Liver (tissue), 8 donors: ENCODE measurements at regions not wholly inside any gene's neighbourhood (a gene's known extent, or its start where the extent isn't known, plus 50 kb on each side); places are given as distances from the start of the nearest gene placed in this dataset.

Experiments used
- DNase-seq: peaks from one replicate; pipeline ENCODE4 v3.0.0-alpha.2; 2017; ENCODE audit warnings: low spot score
- H3K27ac ChIP-seq, 2 donors: one replicate each; pipeline ENCODE4 v1.7.0; 2013; ENCODE audit warnings: inconsistent platforms in 2 of 2, low read length in 2 of 2, control low read depth in 1 of 2, low read depth in 1 of 2, mild to moderate bottlenecking in 1 of 2
- H3K27me3 ChIP-seq, 4 donors: one replicate each; pipeline versions ENCODE4 v1.6.1 to v1.7.0; 2013; ENCODE audit warnings: low read length in 3 of 4, inconsistent platforms in 1 of 4, mild to moderate bottlenecking in 1 of 4, moderate library complexity in 1 of 4; ENCODE audit not compliant: control insufficient read depth in 4 of 4, insufficient read depth in 4 of 4
- H3K36me3 ChIP-seq, 4 donors: one replicate each; pipeline versions ENCODE4 v1.6.1 to v1.7.0; 2013; ENCODE audit warnings: low read length in 3 of 4, mild to moderate bottlenecking in 3 of 4, low read depth in 1 of 4, moderate library complexity in 1 of 4; ENCODE audit not compliant: control insufficient read depth in 4 of 4, insufficient read depth in 3 of 4
- H3K4me1 ChIP-seq, 4 donors: one replicate each; pipeline versions ENCODE4 v1.6.1 to v1.7.0; 2013; ENCODE audit warnings: low read length in 3 of 4, mild to moderate bottlenecking in 3 of 4, moderate library complexity in 1 of 4; ENCODE audit not compliant: control insufficient read depth in 4 of 4, insufficient read depth in 4 of 4
- H3K4me3 ChIP-seq, 3 donors: one replicate each; pipeline versions ENCODE4 v1.6.1 to v1.7.0; 2013; ENCODE audit warnings: low read length in 3 of 3, control low read depth in 1 of 3, low read depth in 1 of 3, mild to moderate bottlenecking in 1 of 3
- H3K9ac ChIP-seq, 2 donors: one replicate each; pipeline ENCODE4 v1.7.0; 2013; ENCODE audit warnings: low read length in 2 of 2, mild to moderate bottlenecking in 2 of 2, moderate library complexity in 2 of 2, control low read depth in 1 of 2, low read depth in 1 of 2
- H3K9me3 ChIP-seq, 4 donors: one replicate each; pipeline versions ENCODE4 v1.6.1 to v1.7.0; 2013; ENCODE audit warnings: low read length in 3 of 4; ENCODE audit not compliant: control insufficient read depth in 4 of 4
- EGR1 ChIP-seq, 2 donors: IDR thresholded peaks; 2 replicates each; pipeline ENCODE4 v1.6.1; 2016 to 2018; ENCODE audit warnings: antibody characterized with exemption in 2 of 2, low read depth in 2 of 2
- FOXA1 ChIP-seq: IDR thresholded peaks from 2 replicates; pipeline ENCODE4 v1.6.1; 2016; ENCODE audit warnings: antibody characterized with exemption
- FOXA2 ChIP-seq: IDR thresholded peaks from 2 replicates; pipeline ENCODE4 v1.6.1; 2016; ENCODE audit warnings: antibody characterized with exemption
- GABPA ChIP-seq, 2 donors: IDR thresholded peaks in 1 of 2; conservative IDR thresholded peaks in 1 of 2; 2 replicates each; pipeline ENCODE4 v1.6.1; 2016; ENCODE audit warnings: antibody characterized with exemption in 2 of 2, mild to moderate bottlenecking in 1 of 2, moderate library complexity in 1 of 2
- HNF4A ChIP-seq, 2 donors: conservative IDR thresholded peaks; 2 replicates each; pipeline ENCODE4 v1.6.1; 2016; ENCODE audit warnings: antibody characterized with exemption in 2 of 2, mild to moderate bottlenecking in 2 of 2
- HNF4G ChIP-seq: IDR thresholded peaks from 2 replicates; pipeline ENCODE4 v1.6.1; 2016; ENCODE audit warnings: antibody characterized with exemption
- JUND ChIP-seq, 2 donors: IDR thresholded peaks; 2 replicates each; pipeline ENCODE4 v1.6.1; 2016; ENCODE audit warnings: antibody characterized with exemption in 2 of 2
- NR2F2 ChIP-seq: IDR thresholded peaks from 2 replicates; pipeline ENCODE4 v1.6.1; 2016; ENCODE audit warnings: antibody characterized with exemption
- RXRA ChIP-seq, 2 donors: IDR thresholded peaks; 2 replicates each; pipeline ENCODE4 v1.6.1; 2017 to 2018; ENCODE audit warnings: antibody characterized with exemption in 2 of 2, mild to moderate bottlenecking in 1 of 2
- SP1 ChIP-seq: IDR thresholded peaks from 2 replicates; pipeline ENCODE4 v1.6.1; 2018; ENCODE audit warnings: antibody characterized with exemption, mild to moderate bottlenecking
- YY1 ChIP-seq: IDR thresholded peaks from 2 replicates; pipeline ENCODE4 v1.6.1; 2016; ENCODE audit warnings: antibody characterized with exemption, mild to moderate bottlenecking
- WGBS: extraction: QIAGEN DNeasy Blood & Tissue Kit; methylation state at CpG from one replicate; pipeline ENCODE4 v1.1.7; 2013; 5-methylcytosine and 5-hydroxymethylcytosine counted together
- TF ChIP-seq, protein P1 (sequence below): IDR thresholded peaks from 2 replicates; pipeline ENCODE4 v1.6.1; 2016; ENCODE audit warnings: antibody characterized with exemption
- TF ChIP-seq, protein P2 (sequence below): IDR thresholded peaks from 2 replicates; pipeline ENCODE4 v1.6.1; 2016; ENCODE audit warnings: antibody characterized with exemption, mild to moderate bottlenecking
- TF ChIP-seq, protein P3 (sequence below): IDR thresholded peaks from 2 replicates; pipeline ENCODE4 v1.6.1; 2016; ENCODE audit warnings: antibody characterized with exemption
- TF ChIP-seq, protein P4 (sequence below): fragments of 150-350 bp; IDR thresholded peaks from 2 replicates; pipeline ENCODE4 v1.5.1; 2017; ENCODE audit warnings: improper control_type of control experiment, low read depth, low read length; ENCODE audit not compliant: missing input control
- donor health status: healthy.
- donor health status: healthy.
- donor health status: healthy.
- donor health status: healthy.
- donor health status: healthy.

DNA sequence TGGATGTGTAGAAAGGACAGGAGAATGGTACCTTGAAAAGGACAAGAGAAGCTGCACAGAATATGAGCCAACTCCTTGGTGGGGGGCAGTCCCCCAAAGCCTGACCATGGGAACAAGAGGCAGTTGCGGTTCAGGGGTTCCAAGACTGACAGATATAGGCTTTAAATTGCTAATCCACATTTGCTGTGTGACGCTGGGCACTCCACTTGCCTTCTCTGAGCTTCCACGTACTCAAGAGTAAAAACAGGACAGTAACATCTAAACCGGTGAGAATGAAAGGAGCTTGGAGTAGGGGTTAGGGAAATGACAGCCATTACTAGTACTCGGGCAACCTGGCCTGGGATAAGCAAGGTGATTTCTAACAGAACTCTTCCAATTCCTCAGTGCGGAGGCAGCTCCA is 57.9 kb upstream of the LRFN2 start:
- Histone ChIP-seq H3K27me3 (peaks cover 0 to 2% (median under 1%) of the 10 kb centered on the region in 4 donors), H3K9ac (no peak overlapping the region), H3K4me1 (no peaks in the 10 kb centered on the region), H3K9me3 (peaks cover 0 to 3% (median 1%) of the 10 kb centered on the region in 4 donors), H3K27ac (no peak overlapping the region), H3K36me3 (no peaks in the 10 kb centered on the region), H3K4me3 (no peak overlapping the region)
- TF ChIP-seq NR2F2, result no peak
- TF ChIP-seq, protein P1, sequence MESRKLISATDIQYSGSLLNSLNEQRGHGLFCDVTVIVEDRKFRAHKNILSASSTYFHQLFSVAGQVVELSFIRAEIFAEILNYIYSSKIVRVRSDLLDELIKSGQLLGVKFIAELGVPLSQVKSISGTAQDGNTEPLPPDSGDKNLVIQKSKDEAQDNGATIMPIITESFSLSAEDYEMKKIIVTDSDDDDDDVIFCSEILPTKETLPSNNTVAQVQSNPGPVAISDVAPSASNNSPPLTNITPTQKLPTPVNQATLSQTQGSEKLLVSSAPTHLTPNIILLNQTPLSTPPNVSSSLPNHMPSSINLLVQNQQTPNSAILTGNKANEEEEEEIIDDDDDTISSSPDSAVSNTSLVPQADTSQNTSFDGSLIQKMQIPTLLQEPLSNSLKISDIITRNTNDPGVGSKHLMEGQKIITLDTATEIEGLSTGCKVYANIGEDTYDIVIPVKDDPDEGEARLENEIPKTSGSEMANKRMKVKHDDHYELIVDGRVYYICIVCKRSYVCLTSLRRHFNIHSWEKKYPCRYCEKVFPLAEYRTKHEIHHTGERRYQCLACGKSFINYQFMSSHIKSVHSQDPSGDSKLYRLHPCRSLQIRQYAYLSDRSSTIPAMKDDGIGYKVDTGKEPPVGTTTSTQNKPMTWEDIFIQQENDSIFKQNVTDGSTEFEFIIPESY, result no peak
- TF ChIP-seq, protein P2, sequence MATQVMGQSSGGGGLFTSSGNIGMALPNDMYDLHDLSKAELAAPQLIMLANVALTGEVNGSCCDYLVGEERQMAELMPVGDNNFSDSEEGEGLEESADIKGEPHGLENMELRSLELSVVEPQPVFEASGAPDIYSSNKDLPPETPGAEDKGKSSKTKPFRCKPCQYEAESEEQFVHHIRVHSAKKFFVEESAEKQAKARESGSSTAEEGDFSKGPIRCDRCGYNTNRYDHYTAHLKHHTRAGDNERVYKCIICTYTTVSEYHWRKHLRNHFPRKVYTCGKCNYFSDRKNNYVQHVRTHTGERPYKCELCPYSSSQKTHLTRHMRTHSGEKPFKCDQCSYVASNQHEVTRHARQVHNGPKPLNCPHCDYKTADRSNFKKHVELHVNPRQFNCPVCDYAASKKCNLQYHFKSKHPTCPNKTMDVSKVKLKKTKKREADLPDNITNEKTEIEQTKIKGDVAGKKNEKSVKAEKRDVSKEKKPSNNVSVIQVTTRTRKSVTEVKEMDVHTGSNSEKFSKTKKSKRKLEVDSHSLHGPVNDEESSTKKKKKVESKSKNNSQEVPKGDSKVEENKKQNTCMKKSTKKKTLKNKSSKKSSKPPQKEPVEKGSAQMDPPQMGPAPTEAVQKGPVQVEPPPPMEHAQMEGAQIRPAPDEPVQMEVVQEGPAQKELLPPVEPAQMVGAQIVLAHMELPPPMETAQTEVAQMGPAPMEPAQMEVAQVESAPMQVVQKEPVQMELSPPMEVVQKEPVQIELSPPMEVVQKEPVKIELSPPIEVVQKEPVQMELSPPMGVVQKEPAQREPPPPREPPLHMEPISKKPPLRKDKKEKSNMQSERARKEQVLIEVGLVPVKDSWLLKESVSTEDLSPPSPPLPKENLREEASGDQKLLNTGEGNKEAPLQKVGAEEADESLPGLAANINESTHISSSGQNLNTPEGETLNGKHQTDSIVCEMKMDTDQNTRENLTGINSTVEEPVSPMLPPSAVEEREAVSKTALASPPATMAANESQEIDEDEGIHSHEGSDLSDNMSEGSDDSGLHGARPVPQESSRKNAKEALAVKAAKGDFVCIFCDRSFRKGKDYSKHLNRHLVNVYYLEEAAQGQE, result no peak
- TF ChIP-seq JUND (IDR thresholded peaks at IDR 0.05), result no peak
- no peak for TF ChIP-seq SP1
- TF ChIP-seq, protein P3, sequence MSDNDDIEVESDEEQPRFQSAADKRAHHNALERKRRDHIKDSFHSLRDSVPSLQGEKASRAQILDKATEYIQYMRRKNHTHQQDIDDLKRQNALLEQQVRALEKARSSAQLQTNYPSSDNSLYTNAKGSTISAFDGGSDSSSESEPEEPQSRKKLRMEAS, result no peak
- TF ChIP-seq YY1, result no peak
- TF ChIP-seq RXRA (IDR thresholded peaks at IDR 0.05), result no peak
- no peak for TF ChIP-seq FOXA2
- no peak for TF ChIP-seq GABPA (IDR thresholded peaks at IDR 0.05 in 1 of 2, conservative IDR thresholded peaks at IDR 0.05 in 1 of 2)
- TF ChIP-seq HNF4G, result no peak
- TF ChIP-seq, protein P4, sequence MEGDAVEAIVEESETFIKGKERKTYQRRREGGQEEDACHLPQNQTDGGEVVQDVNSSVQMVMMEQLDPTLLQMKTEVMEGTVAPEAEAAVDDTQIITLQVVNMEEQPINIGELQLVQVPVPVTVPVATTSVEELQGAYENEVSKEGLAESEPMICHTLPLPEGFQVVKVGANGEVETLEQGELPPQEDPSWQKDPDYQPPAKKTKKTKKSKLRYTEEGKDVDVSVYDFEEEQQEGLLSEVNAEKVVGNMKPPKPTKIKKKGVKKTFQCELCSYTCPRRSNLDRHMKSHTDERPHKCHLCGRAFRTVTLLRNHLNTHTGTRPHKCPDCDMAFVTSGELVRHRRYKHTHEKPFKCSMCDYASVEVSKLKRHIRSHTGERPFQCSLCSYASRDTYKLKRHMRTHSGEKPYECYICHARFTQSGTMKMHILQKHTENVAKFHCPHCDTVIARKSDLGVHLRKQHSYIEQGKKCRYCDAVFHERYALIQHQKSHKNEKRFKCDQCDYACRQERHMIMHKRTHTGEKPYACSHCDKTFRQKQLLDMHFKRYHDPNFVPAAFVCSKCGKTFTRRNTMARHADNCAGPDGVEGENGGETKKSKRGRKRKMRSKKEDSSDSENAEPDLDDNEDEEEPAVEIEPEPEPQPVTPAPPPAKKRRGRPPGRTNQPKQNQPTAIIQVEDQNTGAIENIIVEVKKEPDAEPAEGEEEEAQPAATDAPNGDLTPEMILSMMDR, result no peak
- no peak for TF ChIP-seq FOXA1
- TF ChIP-seq HNF4A (conservative IDR thresholded peaks at IDR 0.05), result no peak
- TF ChIP-seq EGR1 (IDR thresholded peaks at IDR 0.05; ENCODE audit: low read depth in 2 of 2), result no peak
- DNase-seq, result no peak
- 76% methylated on average over 6 of the region's 6 CpGs for WGBS

DNA sequence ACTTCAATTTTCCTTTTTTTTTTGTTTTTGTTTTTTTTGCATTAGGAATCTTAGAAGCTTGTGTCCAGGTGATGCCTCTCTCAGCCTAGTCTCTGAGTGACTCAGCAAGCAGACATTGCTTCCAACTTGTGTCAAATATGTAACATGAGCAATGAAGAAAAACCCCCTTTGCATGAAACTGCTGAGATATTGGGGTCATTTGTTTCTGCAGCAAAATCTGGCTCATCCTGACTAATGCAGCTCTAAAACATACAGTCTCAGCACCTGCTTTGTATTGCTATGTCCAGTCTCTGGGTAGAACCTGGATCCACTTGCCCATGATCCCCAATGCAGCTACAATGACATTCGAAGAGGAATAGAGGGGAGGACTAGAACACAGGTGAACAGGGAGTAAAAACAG is 55.7 kb upstream of the LRFN2 start:
- Histone ChIP-seq H3K36me3 (no peaks in the 10 kb centered on the region), H3K4me3 (no peak overlapping the region), H3K9ac (no peak overlapping the region), H3K4me1 (no peaks in the 10 kb centered on the region), H3K27ac (no peak overlapping the region), H3K9me3 (peaks cover 0 to 3% (median 1%) of the 10 kb centered on the region in 4 donors), H3K27me3 (peaks cover 0 to 2% (median 0%) of the 10 kb centered on the region in 4 donors)
- DNase-seq, result no peak
- 90% methylated on average over 1 of the region's 1 CpG for WGBS
- TF ChIP-seq NR2F2 (no peak), YY1 (no peak), FOXA1 (no peak)
- TF ChIP-seq, protein P4, result no peak
